ENCODE measurements at regions not wholly inside any gene's neighbourhood (a gene's known extent, or its start where the extent isn't known, plus 50 kb on each side); places are given as distances from the start of the nearest gene placed in this dataset.

- TF ChIP-seq CTCF (IDR thresholded peaks at IDR 0.05; ENCODE audit: low read depth, low read length), result no peak
- TF ChIP-seq EZH2phosphoT487 (IDR thresholded peaks at IDR 0.05; ENCODE audit: low read depth), result no peak
Observed at GRCh38 chr2:165008730-165009315, 53.5 kb upstream of the SLC38A11 start.
